GM18868 (cell line): ENCODE measurements at regions not wholly inside any gene's neighbourhood (a gene's known extent, or its start where the extent isn't known, plus 50 kb on each side); places are given as distances from the start of the nearest gene placed in this dataset.
A peak's percentile ranks its signal among the peaks of the same experiment; 100 is the strongest.

Source experiments
- ATAC-seq: cut with Tn5 transposase; IDR thresholded peaks from one replicate; pipeline ENCODE4 v1.9.1; 2021; ENCODE audit warnings: mild to moderate bottlenecking, moderate library complexity; ENCODE audit not compliant: unreplicated experiment

GRCh38 chrX:39710776-39711175 lies 387.0 kb downstream of the BCOR start:
- no peak for ATAC-seq

- no peak for ATAC-seq
These were observed 383.3 kb downstream of the BCOR start for GRCh38 chrX:39714471-39714870.

- no peak for ATAC-seq
These were observed 381.4 kb downstream of the BCOR start for GRCh38 chrX:39716401-39716800.

GRCh38 chrX:39716802-39717540 lies 380.8 kb downstream of the BCOR start:
- no peak for ATAC-seq

- no peak for ATAC-seq
These were observed 378.8 kb downstream of the BCOR start for GRCh38 chrX:39718981-39719380.

GRCh38 chrX:39720945-39721344 lies 376.8 kb downstream of the BCOR start:
- no peak for ATAC-seq

GRCh38 chrX:39721566-39722279 lies 376.0 kb downstream of the BCOR start:
- no peak for ATAC-seq

GRCh38 chrX:39724544-39724943 lies 373.2 kb downstream of the BCOR start:
- ATAC-seq = no peak

- ATAC-seq = no peak
These were observed 372.6 kb downstream of the BCOR start for GRCh38 chrX:39725114-39725513.

GRCh38 chrX:39725928-39726619 lies 371.7 kb downstream of the BCOR start:
- no peak for ATAC-seq

- no peak for ATAC-seq
These were observed 371.0 kb downstream of the BCOR start for GRCh38 chrX:39726771-39727170.

GRCh38 chrX:39728025-39728424 lies 369.7 kb downstream of the BCOR start:
- ATAC-seq = no peak

GRCh38 chrX:39728852-39729598 lies 368.7 kb downstream of the BCOR start:
- no peak for ATAC-seq

GRCh38 chrX:39729981-39730661 lies 367.6 kb downstream of the BCOR start:
- no peak for ATAC-seq

- ATAC-seq = peak; percentile 57
These were observed 367.0 kb downstream of the BCOR start for GRCh38 chrX:39730662-39731329.

GRCh38 chrX:39731330-39731667 lies 366.5 kb downstream of the BCOR start:
- ATAC-seq = no peak

GRCh38 chrX:39731735-39732134 lies 366.0 kb downstream of the BCOR start:
- ATAC-seq = no peak

- no peak for ATAC-seq
These were observed 364.0 kb downstream of the BCOR start for GRCh38 chrX:39733745-39734144.

- ATAC-seq = no peak
These were observed 363.5 kb downstream of the BCOR start for GRCh38 chrX:39734174-39734776.
